Naive thymus-derived CD8-positive, alpha-beta T cell (primary cell): ENCODE measurements at regions not wholly inside any gene's neighbourhood (a gene's known extent, or its start where the extent isn't known, plus 50 kb on each side); places are given as distances from the start of the nearest gene placed in this dataset.

ENCODE experiments used
- ATAC-seq, 2 donors: fragments of 150-1000 bp; cut with Tn5 transposase in 1 of 2; sonication (Bioruptor Pico), chemical (Tn5 transposase) in 1 of 2; 1 replicate in 1 of 2; 2 replicates in 1 of 2; pipeline ENCODE4 v1.10.0; 2021; ENCODE audit warnings: mild to moderate bottlenecking in 2 of 2, moderate library complexity in 2 of 2
- POLR2A ChIA-PET: fragments of 350-600 bp; sonication (Branson Sonifier 250); formaldehyde crosslinking; loops from one replicate; lab custom pipeline; 2021; ENCODE audit warnings: antibody characterized with exemption; lab: Charles Lee
- DNase-seq, 10 donors: peaks; one replicate each; pipeline versions ENCODE4 v3.0.0 to v3.0.0-alpha.2; 2020 to 2022
- H3K27ac Mint-ChIP-seq, 10 donors: one replicate each; pipeline ENCODE4 v1.8.0; 2020 to 2022; ENCODE audit warnings: mild to moderate bottlenecking in 10 of 10, mixed read lengths in 10 of 10, moderate library complexity in 4 of 10, inconsistent platforms in 1 of 10
- H3K27me3 Mint-ChIP-seq, 5 donors: one replicate each; pipeline ENCODE4 v1.8.0; 2021 to 2022; ENCODE audit warnings: mixed read lengths in 5 of 5
- H3K36me3 Mint-ChIP-seq, 3 donors: one replicate each; pipeline ENCODE4 v1.8.0; 2020 to 2022; ENCODE audit warnings: mixed read lengths in 3 of 3, mild to moderate bottlenecking in 2 of 3, inconsistent platforms in 1 of 3
- H3K4me1 Mint-ChIP-seq, 4 donors: one replicate each; pipeline ENCODE4 v1.8.0; 2021 to 2022; ENCODE audit warnings: mixed read lengths in 4 of 4
- H3K4me3 Mint-ChIP-seq, 10 donors: one replicate each; pipeline ENCODE4 v1.8.0; 2020 to 2022; ENCODE audit warnings: mild to moderate bottlenecking in 10 of 10, mixed read lengths in 10 of 10, moderate library complexity in 6 of 10, inconsistent platforms in 1 of 10
- H3K9me3 Mint-ChIP-seq, 9 donors: one replicate each; pipeline ENCODE4 v1.8.0; 2020 to 2022; ENCODE audit warnings: mixed read lengths in 9 of 9, mild to moderate bottlenecking in 3 of 9, inconsistent platforms in 1 of 9, moderate library complexity in 1 of 9

GRCh38 chrX:15973946-15974345 is 119.3 kb upstream of the AP1S2 start:
- H3K36me3 Mint-ChIP-seq: no peaks in the 10 kb centered on the region

DNA sequence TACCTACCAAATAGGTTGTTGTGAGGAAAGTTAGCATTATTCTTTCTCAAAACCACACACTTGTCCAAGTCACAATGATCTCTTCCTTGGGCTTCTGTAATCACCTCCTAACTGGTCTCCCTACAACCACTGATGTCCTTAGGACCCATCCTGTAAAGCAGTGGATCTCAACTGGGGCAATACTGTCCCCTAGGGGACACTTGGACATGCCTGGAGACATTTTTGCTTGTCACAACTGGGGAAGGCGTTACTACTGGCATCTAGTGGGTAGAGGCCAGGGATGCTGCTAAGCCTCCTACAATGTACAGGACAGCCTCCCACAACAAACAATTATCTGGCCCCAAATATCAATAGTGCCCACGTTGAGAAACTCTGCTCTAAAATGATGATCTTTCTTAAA is 118.7 kb upstream of the AP1S2 start:
- POLR2A ChIA-PET: no interaction called here
- DNase-seq (peak in 4 of 10 donors; percentile 3 to 14 (median 4)), ATAC-seq (peak in 1 of 2 donors; percentile 44)
- Mint-ChIP-seq H3K27ac (no peak overlapping the region), H3K9me3 (no peaks in the 10 kb centered on the region), H3K27me3 (no peaks in the 10 kb centered on the region), H3K36me3 (no peaks in the 10 kb centered on the region), H3K4me3 (no peak overlapping the region), H3K4me1 (peaks cover 0 to 8% (median 2%) of the 10 kb centered on the region in 4 donors)

More at GRCh38 chrX:15973946-15974345, 119.3 kb upstream of the AP1S2 start:
- Mint-ChIP-seq H3K27me3 (no peaks in the 10 kb centered on the region), H3K27ac (no peak overlapping the region), H3K9me3 (no peaks in the 10 kb centered on the region), H3K4me3 (no peak overlapping the region), H3K4me1 (peaks cover 0 to 8% (median 2%) of the 10 kb centered on the region in 4 donors)
- ATAC-seq (no peak), DNase-seq (no peak)
- POLR2A ChIA-PET: no interaction called here

DNA sequence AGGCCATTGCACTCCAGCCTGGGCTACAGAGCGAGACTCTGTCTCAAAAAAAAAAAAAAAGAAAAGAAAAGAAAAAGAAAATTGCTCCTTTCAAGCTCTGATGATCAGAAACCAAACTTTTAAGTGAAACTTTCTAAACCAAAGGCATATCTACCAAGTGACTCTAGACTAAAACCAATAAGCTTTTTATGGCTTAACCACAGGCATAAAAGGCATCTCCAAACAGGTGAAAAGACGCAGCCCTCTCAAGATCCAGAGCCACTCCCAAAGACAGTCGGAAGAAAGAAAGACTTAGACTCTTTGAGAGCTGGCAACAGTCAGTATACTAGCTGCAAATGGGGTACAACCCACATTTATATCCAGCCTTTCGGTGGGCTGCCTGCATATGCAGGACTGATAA is 117.1 kb upstream of the AP1S2 start:
- Mint-ChIP-seq H3K27ac (no peak overlapping the region), H3K36me3 (no peaks in the 10 kb centered on the region), H3K4me3 (no peak overlapping the region), H3K4me1 (peaks cover 0 to 2% (median 0%) of the 10 kb centered on the region in 4 donors), H3K27me3 (no peaks in the 10 kb centered on the region), H3K9me3 (no peaks in the 10 kb centered on the region)
- POLR2A ChIA-PET: no interaction called here
- DNase-seq (no peak), ATAC-seq (no peak)

GRCh38 chrX:15963858-15964257 is 109.2 kb upstream of the AP1S2 start:
- DNase-seq: no peak
- Mint-ChIP-seq H3K4me1 (no peaks in the 10 kb centered on the region), H3K9me3 (no peaks in the 10 kb centered on the region), H3K4me3 (no peak overlapping the region), H3K27me3 (no peaks in the 10 kb centered on the region), H3K36me3 (no peaks in the 10 kb centered on the region), H3K27ac (no peak overlapping the region)
- ATAC-seq: no peak
- POLR2A ChIA-PET: no interaction called here

- Mint-ChIP-seq H3K27ac (no peak overlapping the region), H3K9me3 (no peaks in the 10 kb centered on the region), H3K27me3 (no peaks in the 10 kb centered on the region), H3K4me1 (no peaks in the 10 kb centered on the region), H3K4me3 (no peak overlapping the region), H3K36me3 (no peaks in the 10 kb centered on the region)
- no peak for DNase-seq
- no peak for ATAC-seq
- POLR2A ChIA-PET: no interaction called here
These were observed 105.6 kb upstream of the AP1S2 start for GRCh38 chrX:15960237-15960636.

GRCh38 chrX:15956681-15957080 is 102.1 kb upstream of the AP1S2 start:
- Mint-ChIP-seq H3K27ac (no peak overlapping the region), H3K36me3 (no peaks in the 10 kb centered on the region), H3K4me1 (no peaks in the 10 kb centered on the region), H3K4me3 (no peak overlapping the region), H3K27me3 (no peaks in the 10 kb centered on the region), H3K9me3 (no peaks in the 10 kb centered on the region)
- DNase-seq (no peak), ATAC-seq (no peak)
- POLR2A ChIA-PET: no interaction called here

- ATAC-seq: no peak
These were observed 99.2 kb upstream of the AP1S2 start for GRCh38 chrX:15953801-15954200.

GRCh38 chrX:15952212-15952611 is 97.6 kb upstream of the AP1S2 start:
- no peak for ATAC-seq
- no peaks in the 10 kb centered on the region for H3K36me3 Mint-ChIP-seq
- no peaks in the 10 kb centered on the region for H3K9me3 Mint-ChIP-seq
- DNase-seq: no peak
- H3K4me1 Mint-ChIP-seq: no peaks in the 10 kb centered on the region
- no peak overlapping the region for H3K4me3 Mint-ChIP-seq
- POLR2A ChIA-PET: no interaction called here
- no peak overlapping the region for H3K27ac Mint-ChIP-seq
- H3K27me3 Mint-ChIP-seq: peaks cover 0 to 2% (median 0%) of the 10 kb centered on the region in 5 donors

More at GRCh38 chrX:15953801-15954200, 99.2 kb upstream of the AP1S2 start:
- H3K4me1 Mint-ChIP-seq: no peaks in the 10 kb centered on the region
- H3K27me3 Mint-ChIP-seq: no peaks in the 10 kb centered on the region
- H3K9me3 Mint-ChIP-seq: no peaks in the 10 kb centered on the region
- DNase-seq: no peak
- no peaks in the 10 kb centered on the region for H3K36me3 Mint-ChIP-seq
- H3K4me3 Mint-ChIP-seq: no peak overlapping the region
- POLR2A ChIA-PET: no interaction called here
- H3K27ac Mint-ChIP-seq: no peak overlapping the region

- no peak for DNase-seq
- H3K4me3 Mint-ChIP-seq: no peak overlapping the region
- H3K4me1 Mint-ChIP-seq: no peaks in the 10 kb centered on the region
- H3K36me3 Mint-ChIP-seq: no peaks in the 10 kb centered on the region
- no peaks in the 10 kb centered on the region for H3K9me3 Mint-ChIP-seq
- POLR2A ChIA-PET: no interaction called here
- no peak overlapping the region for H3K27ac Mint-ChIP-seq
- H3K27me3 Mint-ChIP-seq: peaks cover 2 to 6% (median 2%) of the 10 kb centered on the region in 5 donors
- no peak for ATAC-seq
These were observed 93.7 kb upstream of the AP1S2 start for GRCh38 chrX:15948318-15948660.

- ATAC-seq (no peak), DNase-seq (no peak)
- Mint-ChIP-seq H3K9me3 (no peaks in the 10 kb centered on the region), H3K27ac (no peak overlapping the region), H3K36me3 (no peaks in the 10 kb centered on the region), H3K27me3 (peaks cover 2 to 6% (median 2%) of the 10 kb centered on the region in 5 donors), H3K4me1 (no peaks in the 10 kb centered on the region), H3K4me3 (no peak overlapping the region)
- POLR2A ChIA-PET: no interaction called here
These were observed 93.2 kb upstream of the AP1S2 start for GRCh38 chrX:15947648-15948317.

GRCh38 chrX:15946783-15947580 is 92.4 kb upstream of the AP1S2 start:
- Mint-ChIP-seq H3K9me3 (no peaks in the 10 kb centered on the region), H3K27me3 (peaks cover 2 to 6% (median 2%) of the 10 kb centered on the region in 5 donors), H3K27ac (no peak overlapping the region), H3K36me3 (no peaks in the 10 kb centered on the region), H3K4me1 (no peaks in the 10 kb centered on the region), H3K4me3 (no peak overlapping the region)
- POLR2A ChIA-PET: no interaction called here
- ATAC-seq (no peak), DNase-seq (no peak)

DNA sequence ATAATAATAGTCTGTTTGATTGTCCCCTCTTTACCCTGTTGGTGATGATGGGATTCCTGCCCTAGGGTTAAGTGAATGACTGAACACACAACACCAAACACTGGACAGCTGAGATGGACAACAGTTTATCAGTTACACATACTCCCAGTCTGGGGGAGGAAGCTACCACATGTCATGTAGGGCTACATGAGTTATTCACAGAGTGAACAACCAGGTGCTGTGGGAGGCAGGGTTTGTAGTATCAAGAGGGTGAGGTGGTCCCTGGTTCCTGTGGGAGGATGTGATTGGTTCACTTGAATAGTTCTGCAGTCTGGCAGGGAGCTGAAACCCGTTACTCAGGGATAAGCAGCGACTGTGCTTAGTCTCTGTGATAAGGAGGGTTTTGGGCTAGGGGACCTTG is 88.8 kb upstream of the AP1S2 start:
- DNase-seq: no peak
- Mint-ChIP-seq H3K27ac (no peak overlapping the region), H3K9me3 (peaks cover 0 to 5% (median 0%) of the 10 kb centered on the region in 9 donors), H3K27me3 (peaks cover 2 to 6% (median 2%) of the 10 kb centered on the region in 5 donors), H3K36me3 (no peaks in the 10 kb centered on the region), H3K4me3 (no peak overlapping the region), H3K4me1 (no peaks in the 10 kb centered on the region)
- POLR2A ChIA-PET: no interaction called here
- ATAC-seq: no peak

DNA sequence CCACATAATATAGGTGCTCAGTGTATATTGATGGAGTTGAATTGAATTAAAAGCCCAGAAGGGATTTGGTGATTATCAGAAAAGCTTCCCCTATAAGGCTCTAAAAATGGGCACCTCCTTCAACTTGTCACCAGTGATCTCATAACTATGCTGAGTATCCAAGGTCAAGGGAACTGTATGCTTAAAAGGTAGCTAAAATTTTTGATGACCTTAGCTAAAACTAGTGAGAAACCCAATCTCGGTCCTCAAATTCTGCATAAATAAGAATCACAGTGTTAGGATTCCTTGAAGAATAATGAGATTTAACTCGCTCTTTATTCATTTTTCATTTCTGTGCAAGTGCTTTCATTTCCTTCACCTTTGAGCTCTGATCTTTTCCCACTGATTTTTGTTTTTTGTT is 87.7 kb upstream of the AP1S2 start:
- Mint-ChIP-seq H3K4me3 (no peak overlapping the region), H3K36me3 (no peaks in the 10 kb centered on the region), H3K9me3 (peaks cover 0 to 5% (median 0%) of the 10 kb centered on the region in 9 donors), H3K27ac (no peak overlapping the region), H3K4me1 (no peaks in the 10 kb centered on the region), H3K27me3 (peaks cover 0 to 6% (median 2%) of the 10 kb centered on the region in 5 donors)
- ATAC-seq (no peak), DNase-seq (no peak)
- POLR2A ChIA-PET: no interaction called here
